Neural progenitor cell (in vitro differentiated cells): ENCODE measurements at regions not wholly inside any gene's neighbourhood (a gene's known extent, or its start where the extent isn't known, plus 50 kb on each side); places are given as distances from the start of the nearest gene placed in this dataset.

Source experiments
- EZH2 ChIP-seq: fragments of 200-600 bp; sonication (generic); IDR thresholded peaks from 2 replicates; pipeline ENCODE4 v1.6.1; 2017; ENCODE audit warnings: antibody characterized with exemption, mild to moderate bottlenecking, moderate library complexity
- TF ChIP-seq, protein P1 (sequence below): fragments of 200-600 bp; sonication (generic); IDR thresholded peaks from 2 replicates; pipeline ENCODE4 v1.5.1; 2017; ENCODE audit warnings: antibody characterized with exemption, mild to moderate bottlenecking

DNA sequence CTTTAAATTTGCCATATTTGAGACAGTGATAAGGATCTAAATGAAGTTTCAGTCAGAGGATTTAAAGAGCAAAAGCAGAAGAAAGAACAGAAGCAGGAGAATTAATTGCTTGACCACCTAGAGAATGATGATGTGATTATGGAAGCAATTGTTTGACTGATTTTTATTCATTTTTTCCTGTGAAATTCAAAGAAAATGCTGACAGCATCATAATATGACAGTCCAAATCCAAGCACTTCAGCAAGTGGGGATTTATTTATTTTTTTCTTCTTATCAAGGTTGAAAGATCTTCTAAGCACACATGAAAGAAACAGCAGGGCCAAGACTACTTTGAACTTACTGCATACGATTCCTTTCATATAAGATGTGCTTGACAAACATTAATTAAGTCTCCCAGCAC is 125.2 kb downstream of the BMP2 start:
- TF ChIP-seq, protein P1, sequence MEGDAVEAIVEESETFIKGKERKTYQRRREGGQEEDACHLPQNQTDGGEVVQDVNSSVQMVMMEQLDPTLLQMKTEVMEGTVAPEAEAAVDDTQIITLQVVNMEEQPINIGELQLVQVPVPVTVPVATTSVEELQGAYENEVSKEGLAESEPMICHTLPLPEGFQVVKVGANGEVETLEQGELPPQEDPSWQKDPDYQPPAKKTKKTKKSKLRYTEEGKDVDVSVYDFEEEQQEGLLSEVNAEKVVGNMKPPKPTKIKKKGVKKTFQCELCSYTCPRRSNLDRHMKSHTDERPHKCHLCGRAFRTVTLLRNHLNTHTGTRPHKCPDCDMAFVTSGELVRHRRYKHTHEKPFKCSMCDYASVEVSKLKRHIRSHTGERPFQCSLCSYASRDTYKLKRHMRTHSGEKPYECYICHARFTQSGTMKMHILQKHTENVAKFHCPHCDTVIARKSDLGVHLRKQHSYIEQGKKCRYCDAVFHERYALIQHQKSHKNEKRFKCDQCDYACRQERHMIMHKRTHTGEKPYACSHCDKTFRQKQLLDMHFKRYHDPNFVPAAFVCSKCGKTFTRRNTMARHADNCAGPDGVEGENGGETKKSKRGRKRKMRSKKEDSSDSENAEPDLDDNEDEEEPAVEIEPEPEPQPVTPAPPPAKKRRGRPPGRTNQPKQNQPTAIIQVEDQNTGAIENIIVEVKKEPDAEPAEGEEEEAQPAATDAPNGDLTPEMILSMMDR: no peak
- no peak for TF ChIP-seq EZH2
